HepG2 (cell line): ENCODE measurements at regions not wholly inside any gene's neighbourhood (a gene's known extent, or its start where the extent isn't known, plus 50 kb on each side); places are given as distances from the start of the nearest gene placed in this dataset.

Experiments used
- ATAC-seq: fragments of 200-7000 bp; cut with Tn5 transposase; 3 replicates; pipeline ENCODE4 v1.9.1; 2020; ENCODE audit warnings: mild to moderate bottlenecking, moderate library complexity
- BruUV-seq: library from RNA; stranded (reverse); fragments of 400-500 nt; replicated peaks from 2 replicates; lab custom pipeline; 2021; lab: Mats Ljungman, UMichigan
- CTCF ChIA-PET: fragments of 300-600 bp; formaldehyde crosslinking; extraction: SDS; loops from one replicate; lab custom pipeline; 2021; ENCODE audit warnings: low total read pairs, inconsistent platforms, low intra/inter-chr PET ratio; lab: Yijun Ruan, JAX
- POLR2A ChIA-PET: fragments of 350-600 bp; sonication (Branson Sonifier 250); formaldehyde crosslinking; loops from one replicate; lab custom pipeline; 2020; ENCODE audit warnings: antibody characterized with exemption, inconsistent platforms; lab: Yijun Ruan, JAX
- DNase-seq: peaks from one replicate; pipeline ENCODE4 v3.0.0-alpha.2; 2015; ENCODE audit warnings: low spot score
- FAIRE-seq: peaks from 3 replicates; lab custom pipeline; 2011; peaks lifted over from hg19 to GRCh38; lab: Jason Lieb, UNC
- H2AFZ ChIP-seq: one replicate; pipeline ENCODE4 v1.6.1; 2011; ENCODE audit warnings: low read length, inconsistent platforms
- H3K27ac ChIP-seq: fragments of 300-600 bp; 3 replicates; pipeline ENCODE4 v1.8.0; 2011; ENCODE audit warnings: mixed run types, mild to moderate bottlenecking, mixed read lengths, low read length, inconsistent platforms; ENCODE audit not compliant: insufficient read depth; ENCODE audit errors: extremely low read length
- H3K27me3 ChIP-seq, 2 experiments: fragments of 200-600 bp in 1 of 2; 2 replicates in 1 of 2; 3 replicates in 1 of 2; pipeline versions ENCODE4 v1.6.0 to v1.8.0; 2011; ENCODE audit warnings: low read length in 2 of 2, mild to moderate bottlenecking in 2 of 2, moderate library complexity in 2 of 2, inconsistent platforms in 1 of 2; ENCODE audit not compliant: insufficient read depth in 2 of 2, control insufficient read depth in 1 of 2
- H3K36me3 ChIP-seq, 2 experiments: fragments of 200-600 bp in 1 of 2; replicated peaks in 1 of 2; 2 replicates in 1 of 2; 3 replicates in 1 of 2; pipeline versions ENCODE4 v1.5.1 to v1.8.0; 2011; ENCODE audit warnings: low read length in 2 of 2, inconsistent platforms in 1 of 2; ENCODE audit not compliant: insufficient read depth in 2 of 2, control insufficient read depth in 1 of 2
- H3K4me1 ChIP-seq: 2 replicates; pipeline ENCODE4 v1.5.1; 2012; ENCODE audit warnings: low read length, inconsistent platforms; ENCODE audit not compliant: insufficient read depth
- H3K4me2 ChIP-seq: 2 replicates; pipeline ENCODE4 v1.6.0; 2011; ENCODE audit warnings: low read depth, low read length, inconsistent platforms
- H3K4me3 ChIP-seq, 3 experiments: fragments of 200-600 bp in 1 of 3; sonication (generic), shearing (Covaris generic) in 1 of 3; replicated peaks in 1 of 3; 2 replicates each; pipeline ENCODE4 v1.5.1; 2011 to 2016; ENCODE audit warnings: low read length in 3 of 3, inconsistent platforms in 2 of 3, low read depth in 2 of 3, mild to moderate bottlenecking in 2 of 3, control low read depth in 1 of 3, mixed read lengths in 1 of 3; ENCODE audit not compliant: insufficient read depth in 1 of 3
- H3K79me2 ChIP-seq: one replicate; pipeline ENCODE4 v1.6.1; 2011; ENCODE audit warnings: low read length, inconsistent platforms; ENCODE audit not compliant: insufficient read depth
- H3K9ac ChIP-seq: 2 replicates; pipeline ENCODE4 v1.6.0; 2011; ENCODE audit warnings: mild to moderate bottlenecking, low read depth, low read length, inconsistent platforms; ENCODE audit not compliant: insufficient read depth
- H3K9me3 ChIP-seq: 2 replicates; pipeline ENCODE4 v1.5.1; 2012; ENCODE audit warnings: mild to moderate bottlenecking, low read length
- H4K20me1 ChIP-seq: 2 replicates; pipeline ENCODE4 v1.6.0; 2011; ENCODE audit warnings: inconsistent platforms, mild to moderate bottlenecking, low read length, moderate library complexity; ENCODE audit not compliant: insufficient read depth
- ATF1 ChIP-seq: IDR thresholded peaks from 2 replicates; pipeline ENCODE4 v1.6.1; 2016; ENCODE audit warnings: mild to moderate bottlenecking, control low read depth
- BCL6 ChIP-seq: IDR thresholded peaks from 2 replicates; pipeline ENCODE4 v1.6.1; 2016; ENCODE audit warnings: missing genetic modification reagents, missing compliant biosample characterization
- CSRNP2 ChIP-seq: sonication (generic); formaldehyde crosslinking; conservative IDR thresholded peaks from 2 replicates; pipeline ENCODE4 v1.8.0; 2022; ENCODE audit warnings: low read depth, missing genetic modification reagents
- ELF3 ChIP-seq: IDR thresholded peaks from 2 replicates; pipeline ENCODE4 v1.6.1; 2016; ENCODE audit warnings: missing genetic modification reagents, missing compliant biosample characterization
- HIC2 ChIP-seq: sonication (generic); formaldehyde crosslinking; IDR thresholded peaks from 2 replicates; pipeline ENCODE4 v1.9.0; 2022; ENCODE audit warnings: low read depth, missing genetic modification reagents
- HMGXB3 ChIP-seq: sonication (generic); formaldehyde crosslinking; IDR thresholded peaks from 2 replicates; pipeline ENCODE4 v1.4.0; 2020; ENCODE audit warnings: missing genetic modification reagents, borderline replicate concordance
- TBX3 ChIP-seq: fragments of 450-650 bp; IDR thresholded peaks from 2 replicates; pipeline ENCODE4 v1.6.1; 2017; ENCODE audit warnings: antibody characterized with exemption, mild to moderate bottlenecking, inconsistent platforms, borderline replicate concordance
- ZMYM3 ChIP-seq: sonication (generic); formaldehyde crosslinking; IDR thresholded peaks from 2 replicates; pipeline ENCODE4 v1.5.1; 2020; ENCODE audit warnings: mild to moderate bottlenecking, missing genetic modification reagents
- ZNF549 ChIP-seq: sonication (generic); formaldehyde crosslinking; IDR thresholded peaks from 2 replicates; pipeline ENCODE4 v1.5.0; 2020; ENCODE audit warnings: missing genetic modification reagents
- ZNF609 ChIP-seq: sonication (generic); formaldehyde crosslinking; IDR thresholded peaks from 2 replicates; pipeline ENCODE4 v1.4.0; 2020; ENCODE audit warnings: mild to moderate bottlenecking, missing genetic modification reagents, borderline replicate concordance
- WGBS: methylation state at CpG from one replicate; pipeline ENCODE4 v1.1.6; 2017; ENCODE audit warnings: low lambda C conversion rate; 5-methylcytosine and 5-hydroxymethylcytosine counted together
- in situ Hi-C: cut with HindIII; loops from 2 replicates; pipeline ENCODE4 v1.10.0; 2017; ENCODE audit warnings: low pct_unique_long_range_greater_than_20kb; ENCODE audit not compliant: extremely low pct_ligation_motif_present
- intact Hi-C: fragments of 100-400 bp; cut with micrococcal nuclease; formaldehyde crosslinking; loops from one replicate; pipeline ENCODE4 v1.10.0; 2022; ENCODE audit not compliant: unreplicated experiment

GRCh38 chr11:71330996-71331395 lies 78.6 kb upstream of the SHANK2 start:
- in situ Hi-C loops (no loop called here), intact Hi-C loops (no loop called here)
- Histone ChIP-seq H3K27ac (no peak overlapping the region), H3K9me3 (peaks cover 13% of the 10 kb centered on the region), H3K79me2 (no peaks in the 10 kb centered on the region), H3K4me1 (peaks cover 12% of the 10 kb centered on the region), H3K4me2 (no peak overlapping the region), H4K20me1 (no peaks in the 10 kb centered on the region), H3K36me3 (no peaks in the 10 kb centered on the region), H3K4me3 (no peak overlapping the region), H3K9ac (no peak overlapping the region), H2AFZ (no peak overlapping the region), H3K27me3 (peaks cover 1 to 35% of the 10 kb centered on the region in 2 experiments)
- FAIRE-seq (no peak), DNase-seq (no peak), ATAC-seq (no peak)
- no TSS peak for BruUV-seq
- WGBS = 0% methylated on average over 2 of the region's 3 CpGs
- POLR2A ChIA-PET = no interaction called here
- CTCF ChIA-PET = no interaction called here
- TF ChIP-seq ELF3 (CRISPR knock-in tag) (no peak), HMGXB3 (no peak), TBX3 (no peak), ZNF549 (CRISPR knock-in tag) (no peak), ZMYM3 (CRISPR knock-in tag) (no peak), BCL6 (CRISPR knock-in tag) (no peak), HIC2 (CRISPR knock-in tag) (no peak), ATF1 (CRISPR knock-in tag) (no peak), ZNF609 (CRISPR knock-in tag) (no peak), CSRNP2 (CRISPR knock-in tag) (no peak)
